ENCODE measurements at regions not wholly inside any gene's neighbourhood (a gene's known extent, or its start where the extent isn't known, plus 50 kb on each side); places are given as distances from the start of the nearest gene placed in this dataset.

DNA sequence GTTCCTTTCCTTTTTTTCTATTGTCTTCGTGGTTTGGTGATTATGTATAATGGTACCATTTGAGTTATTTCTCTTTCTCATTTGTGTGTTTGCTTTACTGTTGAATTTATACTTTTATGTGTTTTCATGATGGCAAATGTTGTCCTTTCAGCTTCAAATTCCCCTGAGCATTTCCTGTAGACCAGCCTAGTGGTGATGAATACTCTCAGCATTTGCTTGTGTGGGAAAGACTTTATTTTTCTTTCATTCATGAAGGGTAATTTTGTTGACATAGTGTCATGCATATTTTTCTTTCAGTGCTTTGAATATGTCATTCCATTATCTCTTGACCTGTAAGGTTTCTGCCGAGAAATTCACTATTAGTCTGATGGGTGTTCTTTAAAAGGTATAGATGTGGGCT lies 166.6 kb upstream of the GORAB start:
- TF ChIP-seq, protein P1, sequence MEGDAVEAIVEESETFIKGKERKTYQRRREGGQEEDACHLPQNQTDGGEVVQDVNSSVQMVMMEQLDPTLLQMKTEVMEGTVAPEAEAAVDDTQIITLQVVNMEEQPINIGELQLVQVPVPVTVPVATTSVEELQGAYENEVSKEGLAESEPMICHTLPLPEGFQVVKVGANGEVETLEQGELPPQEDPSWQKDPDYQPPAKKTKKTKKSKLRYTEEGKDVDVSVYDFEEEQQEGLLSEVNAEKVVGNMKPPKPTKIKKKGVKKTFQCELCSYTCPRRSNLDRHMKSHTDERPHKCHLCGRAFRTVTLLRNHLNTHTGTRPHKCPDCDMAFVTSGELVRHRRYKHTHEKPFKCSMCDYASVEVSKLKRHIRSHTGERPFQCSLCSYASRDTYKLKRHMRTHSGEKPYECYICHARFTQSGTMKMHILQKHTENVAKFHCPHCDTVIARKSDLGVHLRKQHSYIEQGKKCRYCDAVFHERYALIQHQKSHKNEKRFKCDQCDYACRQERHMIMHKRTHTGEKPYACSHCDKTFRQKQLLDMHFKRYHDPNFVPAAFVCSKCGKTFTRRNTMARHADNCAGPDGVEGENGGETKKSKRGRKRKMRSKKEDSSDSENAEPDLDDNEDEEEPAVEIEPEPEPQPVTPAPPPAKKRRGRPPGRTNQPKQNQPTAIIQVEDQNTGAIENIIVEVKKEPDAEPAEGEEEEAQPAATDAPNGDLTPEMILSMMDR (IDR thresholded peaks at IDR 0.05): no peak
- intact Hi-C loops (cut with DNase I): no loop called here
- Histone ChIP-seq H3K27me3 (no peaks in the 10 kb centered on the region), H3K36me3 (no peaks in the 10 kb centered on the region), H3K9me3 (no peaks in the 10 kb centered on the region), H3K4me3 (no peak overlapping the region), H3K27ac (no peak overlapping the region), H3K4me1 (no peaks in the 10 kb centered on the region)
- DNase-seq (ENCODE audit: low spot score in 2 of 2): no peak

DNA sequence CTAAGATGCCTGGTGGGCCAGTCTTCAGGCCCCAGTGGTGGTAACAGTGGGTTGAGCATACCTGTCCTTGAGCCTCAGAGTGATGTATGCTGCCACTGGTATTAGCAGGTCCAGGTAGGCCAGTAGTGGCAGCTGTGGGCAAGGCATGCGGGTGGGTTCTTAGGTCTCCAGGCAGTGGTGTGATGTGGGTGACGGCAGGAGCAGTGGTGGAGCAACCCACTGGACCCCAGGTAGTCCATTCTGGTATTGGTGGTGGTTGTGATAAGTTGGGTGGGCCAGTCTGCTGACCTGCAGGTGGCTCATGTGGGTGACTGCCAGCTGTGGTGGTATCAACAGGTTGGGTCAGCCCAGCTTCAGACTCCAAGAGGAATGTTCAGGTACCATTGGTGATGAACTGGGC lies 165.0 kb upstream of the GORAB start:
- Histone ChIP-seq H3K27ac (no peak overlapping the region), H3K4me3 (no peak overlapping the region), H3K9me3 (no peaks in the 10 kb centered on the region), H3K27me3 (no peaks in the 10 kb centered on the region), H3K36me3 (no peaks in the 10 kb centered on the region), H3K4me1 (no peaks in the 10 kb centered on the region)
- intact Hi-C loops (cut with DNase I): no loop called here
- no peak for DNase-seq (ENCODE audit: low spot score in 2 of 2)
- TF ChIP-seq, protein P1 (IDR thresholded peaks at IDR 0.05): no peak

DNA sequence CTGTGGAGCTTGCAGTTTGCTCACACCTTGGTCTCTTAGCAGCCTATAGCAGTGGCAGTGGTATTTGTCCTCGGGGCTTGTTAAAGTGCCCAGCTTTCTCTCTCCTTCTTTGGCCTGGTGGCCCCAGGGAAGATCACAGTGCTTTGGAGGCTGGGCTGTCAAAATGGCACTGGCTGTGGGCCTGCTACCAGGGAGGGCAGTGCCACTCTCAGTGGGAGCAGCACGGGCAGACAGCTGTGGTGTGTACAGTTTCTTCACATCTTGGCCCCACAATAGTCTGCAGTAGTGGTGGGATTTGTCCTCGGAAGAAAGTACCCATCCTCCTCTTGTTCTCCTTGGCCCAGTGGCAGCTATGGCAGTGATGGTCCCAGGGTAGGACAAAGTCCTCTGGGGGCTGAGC lies 164.4 kb upstream of the GORAB start:
- no peak for DNase-seq (ENCODE audit: low spot score in 2 of 2)
- no peaks in the 10 kb centered on the region for H3K9me3 ChIP-seq
- no peaks in the 10 kb centered on the region for H3K4me1 ChIP-seq
- no peaks in the 10 kb centered on the region for H3K36me3 ChIP-seq
- H3K27ac ChIP-seq: no peak overlapping the region
- no peaks in the 10 kb centered on the region for H3K27me3 ChIP-seq
- H3K4me3 ChIP-seq: no peak overlapping the region
- intact Hi-C loops (cut with DNase I): no loop called here
- TF ChIP-seq, protein P1 (IDR thresholded peaks at IDR 0.05): no peak

- Histone ChIP-seq H3K27ac (no peak overlapping the region), H3K4me3 (no peak overlapping the region), H3K4me1 (no peaks in the 10 kb centered on the region), H3K36me3 (no peaks in the 10 kb centered on the region), H3K9me3 (no peaks in the 10 kb centered on the region), H3K27me3 (no peaks in the 10 kb centered on the region)
- DNase-seq (ENCODE audit: low spot score in 2 of 2): no peak
- intact Hi-C loops (cut with DNase I): no loop called here
- TF ChIP-seq, protein P1 (IDR thresholded peaks at IDR 0.05): no peak
These were observed 163.0 kb upstream of the GORAB start for GRCh38 chr1:170369000-170369399.

DNA sequence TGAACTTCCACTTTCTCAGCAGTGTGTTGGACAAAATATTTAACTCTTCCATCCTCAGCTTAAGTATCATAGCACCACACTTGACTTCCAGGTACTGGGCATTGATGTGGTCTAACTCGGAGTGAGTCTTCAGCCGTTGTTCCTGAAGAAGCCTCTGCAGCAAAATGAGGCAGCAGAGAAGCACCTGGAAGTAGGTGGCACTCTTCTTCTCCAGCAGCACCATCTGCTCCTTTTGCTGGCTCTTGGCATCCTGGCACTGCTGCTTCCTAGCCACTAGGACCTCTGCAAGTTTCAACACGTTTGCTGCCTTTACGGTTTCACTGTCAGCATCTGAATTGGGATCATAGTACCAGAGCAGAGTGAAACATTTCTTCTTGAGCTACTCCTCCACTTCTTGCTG lies 162.5 kb upstream of the GORAB start:
- Histone ChIP-seq H3K4me1 (no peaks in the 10 kb centered on the region), H3K4me3 (no peak overlapping the region), H3K9me3 (no peaks in the 10 kb centered on the region), H3K36me3 (no peaks in the 10 kb centered on the region), H3K27me3 (no peaks in the 10 kb centered on the region), H3K27ac (no peak overlapping the region)
- TF ChIP-seq, protein P1 (IDR thresholded peaks at IDR 0.05): no peak
- no peak for DNase-seq (ENCODE audit: low spot score in 2 of 2)
- intact Hi-C loops (cut with DNase I): no loop called here

GRCh38 chr1:170370087-170370486 lies 161.9 kb upstream of the GORAB start:
- intact Hi-C loops (cut with DNase I): no loop called here
- no peak for DNase-seq (ENCODE audit: low spot score in 2 of 2)
- TF ChIP-seq, protein P1 (IDR thresholded peaks at IDR 0.05): no peak
- H3K27me3 ChIP-seq: no peaks in the 10 kb centered on the region
- peaks cover 0 to 3% of the 10 kb centered on the region in 2 donors for H3K4me1 ChIP-seq
- no peak overlapping the region for H3K27ac ChIP-seq
- H3K9me3 ChIP-seq: no peaks in the 10 kb centered on the region
- no peaks in the 10 kb centered on the region for H3K36me3 ChIP-seq
- no peak overlapping the region for H3K4me3 ChIP-seq

All from ascending aorta (tissue), 2 donors.